Astrocyte (in vitro differentiated cells and primary cell): ENCODE measurements at regions not wholly inside any gene's neighbourhood (a gene's known extent, or its start where the extent isn't known, plus 50 kb on each side); places are given as distances from the start of the nearest gene placed in this dataset.
"Not testable (repeated sequence)": the region's sequence is repeated elsewhere in the genome, so short reads cannot be mapped to it uniquely, and the experiment has no call there.

Experiments
- DNase-seq: peaks from one replicate; pipeline ENCODE4 v3.0.0-alpha.2; 2010; ENCODE audit warnings: low read depth
- FAIRE-seq: peaks from 2 replicates; lab custom pipeline; 2011; peaks lifted over from hg19 to GRCh38; lab: Jason Lieb, UNC
- H2AFZ ChIP-seq: 2 replicates; pipeline ENCODE4 v1.6.0; 2012; ENCODE audit warnings: low read depth, low read length, inconsistent platforms
- H3K27ac ChIP-seq: 2 replicates; pipeline ENCODE4 v1.5.1; 2011; ENCODE audit warnings: low read depth, low read length, inconsistent platforms
- H3K27me3 ChIP-seq: 2 replicates; pipeline ENCODE4 v1.6.0; 2011; ENCODE audit warnings: low read length, inconsistent platforms; ENCODE audit not compliant: insufficient read depth
- H3K36me3 ChIP-seq: 2 replicates; pipeline ENCODE4 v1.5.1; 2011; ENCODE audit warnings: low read length, inconsistent platforms; ENCODE audit not compliant: insufficient read depth
- H3K4me1 ChIP-seq: 2 replicates; pipeline ENCODE4 v1.5.1; 2011; ENCODE audit warnings: low read length, inconsistent platforms; ENCODE audit not compliant: insufficient read depth
- H3K4me2 ChIP-seq: 2 replicates; pipeline ENCODE4 v1.6.0; 2012; ENCODE audit warnings: low read length, inconsistent platforms
- H3K4me3 ChIP-seq: 2 replicates; pipeline ENCODE4 v1.5.1; 2011; ENCODE audit warnings: low read depth, mild to moderate bottlenecking, low read length, inconsistent platforms; ENCODE audit not compliant: insufficient read depth
- H3K79me2 ChIP-seq: 2 replicates; pipeline ENCODE4 v1.6.0; 2012; ENCODE audit warnings: mild to moderate bottlenecking, low read length, inconsistent platforms; ENCODE audit not compliant: insufficient read depth
- H3K9ac ChIP-seq: 2 replicates; pipeline ENCODE4 v1.6.0; 2012; ENCODE audit warnings: mild to moderate bottlenecking, low read length, inconsistent platforms
- H3K9me3 ChIP-seq: 2 replicates; pipeline ENCODE4 v1.5.1; 2012; ENCODE audit warnings: low read depth, mild to moderate bottlenecking, low read length, inconsistent platforms; ENCODE audit not compliant: insufficient read depth
- H4K20me1 ChIP-seq: 2 replicates; pipeline ENCODE4 v1.6.0; 2012; ENCODE audit warnings: low read length, inconsistent platforms; ENCODE audit not compliant: insufficient read depth
- H3K27ac Mint-ChIP-seq: one replicate; pipeline ENCODE4 v1.8.0; 2021; ENCODE audit warnings: mild to moderate bottlenecking, mixed read lengths; ENCODE audit not compliant: unreplicated experiment
- H3K27me3 Mint-ChIP-seq: one replicate; pipeline ENCODE4 v1.8.0; 2021; ENCODE audit warnings: low read depth, mixed read lengths; ENCODE audit not compliant: unreplicated experiment
- H3K36me3 Mint-ChIP-seq: one replicate; pipeline ENCODE4 v1.8.0; 2021; ENCODE audit warnings: low read depth, mixed read lengths; ENCODE audit not compliant: unreplicated experiment
- H3K4me1 Mint-ChIP-seq: one replicate; pipeline ENCODE4 v1.8.0; 2021; ENCODE audit warnings: low read depth, mixed read lengths; ENCODE audit not compliant: unreplicated experiment
- H3K4me3 Mint-ChIP-seq: one replicate; pipeline ENCODE4 v1.8.0; 2021; ENCODE audit warnings: mild to moderate bottlenecking, moderate library complexity, mixed read lengths; ENCODE audit not compliant: unreplicated experiment
- H3K9me3 Mint-ChIP-seq: one replicate; pipeline ENCODE4 v1.8.0; 2021; ENCODE audit warnings: mild to moderate bottlenecking, mixed read lengths; ENCODE audit not compliant: unreplicated experiment
- EZH2 ChIP-seq: IDR thresholded peaks from 2 replicates; pipeline ENCODE4 v1.6.1; 2012; ENCODE audit warnings: mild to moderate bottlenecking, low read length, inconsistent platforms; ENCODE audit not compliant: insufficient read depth
- TF ChIP-seq, protein P1 (sequence below): IDR thresholded peaks from 2 replicates; pipeline ENCODE4 v1.5.1; 2011; ENCODE audit warnings: low read depth, mild to moderate bottlenecking, inconsistent platforms, low read length, moderate library complexity; ENCODE audit not compliant: insufficient read depth

DNA sequence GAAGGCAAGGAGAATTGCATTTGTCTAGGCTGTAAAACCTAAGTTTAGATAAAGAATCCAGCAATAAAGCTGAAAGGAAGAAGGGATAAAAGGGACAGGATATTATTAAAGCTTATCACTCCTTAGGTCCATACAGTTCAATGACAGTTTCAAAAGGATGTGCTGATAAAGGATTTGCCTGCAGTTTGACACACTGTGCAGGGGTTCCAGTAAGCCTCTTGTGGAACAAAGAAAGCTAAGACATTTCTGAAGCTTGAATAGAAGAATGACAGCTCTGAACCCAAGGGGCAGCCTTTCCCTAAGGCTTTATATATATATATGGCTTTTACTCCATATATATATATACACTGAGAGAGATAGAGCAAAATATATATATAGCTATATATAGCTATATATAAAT lies 276.8 kb upstream of the GRM3 start:
- no peaks in the 10 kb centered on the region for H3K27me3 Mint-ChIP-seq
- no peak overlapping the region for H2AFZ ChIP-seq

DNA sequence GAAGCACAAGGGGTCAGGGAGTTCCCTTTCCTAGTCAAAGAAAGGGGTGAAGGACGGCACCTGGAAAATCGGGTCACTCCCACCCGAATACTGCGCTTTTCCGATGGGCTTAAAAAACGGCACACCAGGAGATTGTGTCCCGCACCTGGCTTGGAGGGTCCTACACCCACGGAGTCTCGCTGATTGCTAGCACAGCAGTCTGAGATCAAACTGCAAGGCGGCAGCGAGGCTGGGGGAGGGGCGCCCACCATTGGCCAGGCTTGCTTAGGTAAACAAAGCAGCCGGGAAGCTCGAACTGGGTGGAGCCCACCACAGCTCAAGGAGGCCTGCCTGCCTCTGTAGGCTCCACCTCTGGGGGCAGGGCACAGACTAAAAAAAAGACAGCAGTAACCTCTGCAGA lies 303.3 kb upstream of the GRM3 start:
- not testable (repeated sequence) for H3K27me3 ChIP-seq, H3K4me3 Mint-ChIP-seq, H4K20me1 ChIP-seq, H3K79me2 ChIP-seq, H3K4me1 ChIP-seq, H3K4me1 Mint-ChIP-seq, FAIRE-seq, H3K27ac Mint-ChIP-seq, H3K27me3 Mint-ChIP-seq, H3K4me2 ChIP-seq, H3K9ac ChIP-seq, H3K27ac ChIP-seq, DNase-seq, H3K36me3 ChIP-seq, H3K4me3 ChIP-seq, H3K36me3 Mint-ChIP-seq, H2AFZ ChIP-seq, H3K9me3 ChIP-seq, H3K9me3 Mint-ChIP-seq

More for the DNA sequence above, 276.8 kb upstream of the GRM3 start:
- H3K27me3 ChIP-seq, result no peaks in the 10 kb centered on the region
- DNase-seq (no peak), FAIRE-seq (no peak)
- Mint-ChIP-seq H3K36me3 (no peaks in the 10 kb centered on the region), H3K4me1 (no peaks in the 10 kb centered on the region), H3K9me3 (no peaks in the 10 kb centered on the region), H3K4me3 (no peak overlapping the region), H3K27ac (no peak overlapping the region)
- H3K9me3 ChIP-seq, result no peaks in the 10 kb centered on the region
- no peaks in the 10 kb centered on the region for H3K36me3 ChIP-seq
- no peak overlapping the region for H3K4me2 ChIP-seq
- H4K20me1 ChIP-seq, result no peaks in the 10 kb centered on the region
- no peaks in the 10 kb centered on the region for H3K4me1 ChIP-seq
- no peak overlapping the region for H3K27ac ChIP-seq
- no peaks in the 10 kb centered on the region for H3K79me2 ChIP-seq
- TF ChIP-seq EZH2, result no peak
- TF ChIP-seq, protein P1, sequence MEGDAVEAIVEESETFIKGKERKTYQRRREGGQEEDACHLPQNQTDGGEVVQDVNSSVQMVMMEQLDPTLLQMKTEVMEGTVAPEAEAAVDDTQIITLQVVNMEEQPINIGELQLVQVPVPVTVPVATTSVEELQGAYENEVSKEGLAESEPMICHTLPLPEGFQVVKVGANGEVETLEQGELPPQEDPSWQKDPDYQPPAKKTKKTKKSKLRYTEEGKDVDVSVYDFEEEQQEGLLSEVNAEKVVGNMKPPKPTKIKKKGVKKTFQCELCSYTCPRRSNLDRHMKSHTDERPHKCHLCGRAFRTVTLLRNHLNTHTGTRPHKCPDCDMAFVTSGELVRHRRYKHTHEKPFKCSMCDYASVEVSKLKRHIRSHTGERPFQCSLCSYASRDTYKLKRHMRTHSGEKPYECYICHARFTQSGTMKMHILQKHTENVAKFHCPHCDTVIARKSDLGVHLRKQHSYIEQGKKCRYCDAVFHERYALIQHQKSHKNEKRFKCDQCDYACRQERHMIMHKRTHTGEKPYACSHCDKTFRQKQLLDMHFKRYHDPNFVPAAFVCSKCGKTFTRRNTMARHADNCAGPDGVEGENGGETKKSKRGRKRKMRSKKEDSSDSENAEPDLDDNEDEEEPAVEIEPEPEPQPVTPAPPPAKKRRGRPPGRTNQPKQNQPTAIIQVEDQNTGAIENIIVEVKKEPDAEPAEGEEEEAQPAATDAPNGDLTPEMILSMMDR, result no peak
- H3K9ac ChIP-seq, result no peak overlapping the region
- H3K4me3 ChIP-seq, result no peak overlapping the region

DNA sequence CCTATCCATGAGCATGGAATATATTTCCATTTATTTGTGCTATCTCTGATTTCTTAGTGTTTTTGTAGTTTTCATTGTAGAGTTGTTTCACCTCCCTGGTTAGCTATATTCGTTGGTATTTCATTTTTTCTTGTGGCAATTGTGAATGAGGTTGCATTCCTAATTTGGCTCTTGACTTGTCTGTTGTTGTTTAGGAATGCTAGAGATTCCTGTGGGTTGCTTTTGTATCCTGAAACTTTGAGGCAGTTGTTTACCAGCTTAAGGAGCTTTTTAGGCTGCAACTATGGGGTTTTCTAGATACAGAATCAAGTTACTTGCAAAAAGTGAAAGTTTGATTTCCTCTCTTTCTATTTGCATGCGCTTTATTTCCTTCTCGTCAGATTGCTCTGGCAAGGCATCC lies 304.7 kb upstream of the GRM3 start:
- H3K27ac ChIP-seq, result no peak overlapping the region
- no peak overlapping the region for H2AFZ ChIP-seq
- no peak overlapping the region for H3K27ac Mint-ChIP-seq
- no peaks in the 10 kb centered on the region for H3K9me3 ChIP-seq
- H3K27me3 Mint-ChIP-seq, result no peaks in the 10 kb centered on the region
- H3K9me3 Mint-ChIP-seq, result no peaks in the 10 kb centered on the region
- DNase-seq (no peak), FAIRE-seq (no peak)
- no peak overlapping the region for H3K4me3 ChIP-seq
- H3K4me1 Mint-ChIP-seq, result peaks cover 3% of the 10 kb centered on the region
- TF ChIP-seq EZH2, result no peak
- TF ChIP-seq, protein P1, result no peak
- no peak overlapping the region for H3K4me3 Mint-ChIP-seq
- H3K4me1 ChIP-seq, result no peaks in the 10 kb centered on the region
- H4K20me1 ChIP-seq, result no peaks in the 10 kb centered on the region
- no peaks in the 10 kb centered on the region for H3K36me3 ChIP-seq
- H3K4me2 ChIP-seq, result no peak overlapping the region
- H3K9ac ChIP-seq, result no peak overlapping the region
- H3K36me3 Mint-ChIP-seq, result no peaks in the 10 kb centered on the region
- H3K79me2 ChIP-seq, result no peaks in the 10 kb centered on the region
- H3K27me3 ChIP-seq, result no peaks in the 10 kb centered on the region
